ENCODE measurements at regions not wholly inside any gene's neighbourhood (a gene's known extent, or its start where the extent isn't known, plus 50 kb on each side); places are given as distances from the start of the nearest gene placed in this dataset.

- DNase-seq (ENCODE audit: low spot score), result no peak
These were observed 624.1 kb downstream of the BUD13 start for GRCh38 chr11:116148645-116149044.

- DNase-seq (ENCODE audit: low spot score), result no peak
These were observed 624.7 kb downstream of the BUD13 start for GRCh38 chr11:116148056-116148455.

GRCh38 chr11:116145187-116145865, 627.5 kb downstream of the BUD13 start:
- no peak for DNase-seq (ENCODE audit: low spot score)

GRCh38 chr11:116144387-116144958, 628.3 kb downstream of the BUD13 start:
- no peak for DNase-seq (ENCODE audit: low spot score)

- DNase-seq (ENCODE audit: low spot score), result no peak
These were observed 634.1 kb upstream of the CADM1 start for GRCh38 chr11:116138280-116138679.

GRCh38 chr11:116137753-116138152, 633.5 kb upstream of the CADM1 start:
- no peak for DNase-seq (ENCODE audit: low spot score)

GRCh38 chr11:116136987-116137674, 632.9 kb upstream of the CADM1 start:
- DNase-seq (ENCODE audit: low spot score), result no peak

- DNase-seq (ENCODE audit: low spot score), result no peak
These were observed 631.7 kb upstream of the CADM1 start for GRCh38 chr11:116135891-116136290.

- no peak for DNase-seq (ENCODE audit: low spot score)
These were observed 630.2 kb upstream of the CADM1 start for GRCh38 chr11:116134450-116134849.

GRCh38 chr11:116132273-116132978, 628.2 kb upstream of the CADM1 start:
- no peak for DNase-seq (ENCODE audit: low spot score)

- DNase-seq (ENCODE audit: low spot score), result no peak
These were observed 625.9 kb upstream of the CADM1 start for GRCh38 chr11:116130122-116130521.

GRCh38 chr11:116129456-116129855, 625.2 kb upstream of the CADM1 start:
- no peak for DNase-seq (ENCODE audit: low spot score)

GRCh38 chr11:116126562-116126961, 622.3 kb upstream of the CADM1 start:
- DNase-seq (ENCODE audit: low spot score), result no peak

- no peak for DNase-seq (ENCODE audit: low spot score)
These were observed 620.9 kb upstream of the CADM1 start for GRCh38 chr11:116124922-116125714.

GRCh38 chr11:116123739-116124138, 619.5 kb upstream of the CADM1 start:
- no peak for DNase-seq (ENCODE audit: low spot score)

- no peak for DNase-seq (ENCODE audit: low spot score)
These were observed 618.7 kb upstream of the CADM1 start for GRCh38 chr11:116122697-116123472.

- DNase-seq (ENCODE audit: low spot score), result no peak
These were observed 614.9 kb upstream of the CADM1 start for GRCh38 chr11:116119158-116119557.

- no peak for DNase-seq (ENCODE audit: low spot score)
These were observed 613.9 kb upstream of the CADM1 start for GRCh38 chr11:116118138-116118470.

- no peak for DNase-seq (ENCODE audit: low spot score)
These were observed 613.3 kb upstream of the CADM1 start for GRCh38 chr11:116117331-116118137.

GRCh38 chr11:116115801-116116200, 611.6 kb upstream of the CADM1 start:
- no peak for DNase-seq (ENCODE audit: low spot score)
